ENCODE measurements at regions not wholly inside any gene's neighbourhood (a gene's known extent, or its start where the extent isn't known, plus 50 kb on each side); places are given as distances from the start of the nearest gene placed in this dataset.

DNA sequence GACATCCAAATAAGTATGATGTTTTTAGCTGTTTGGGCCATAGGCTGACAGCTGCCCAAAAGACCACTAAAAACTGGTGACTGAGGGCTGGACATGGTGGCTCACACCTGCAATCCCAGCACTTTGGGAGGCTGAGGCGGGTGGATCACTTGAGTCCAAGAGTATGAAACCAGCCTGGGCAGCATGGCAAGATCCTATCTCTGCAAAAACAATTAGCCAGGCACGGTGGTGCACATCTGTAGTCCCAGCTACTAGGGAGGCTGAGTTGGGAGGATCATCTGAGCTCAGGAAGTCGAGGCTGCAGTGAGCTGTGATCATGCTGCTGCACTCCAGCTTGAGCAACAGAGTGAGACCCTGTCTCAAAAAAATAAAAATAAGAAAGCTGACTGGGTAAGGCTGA, 511.5 kb upstream of the RAB6C start:
- TF ChIP-seq, protein P1, sequence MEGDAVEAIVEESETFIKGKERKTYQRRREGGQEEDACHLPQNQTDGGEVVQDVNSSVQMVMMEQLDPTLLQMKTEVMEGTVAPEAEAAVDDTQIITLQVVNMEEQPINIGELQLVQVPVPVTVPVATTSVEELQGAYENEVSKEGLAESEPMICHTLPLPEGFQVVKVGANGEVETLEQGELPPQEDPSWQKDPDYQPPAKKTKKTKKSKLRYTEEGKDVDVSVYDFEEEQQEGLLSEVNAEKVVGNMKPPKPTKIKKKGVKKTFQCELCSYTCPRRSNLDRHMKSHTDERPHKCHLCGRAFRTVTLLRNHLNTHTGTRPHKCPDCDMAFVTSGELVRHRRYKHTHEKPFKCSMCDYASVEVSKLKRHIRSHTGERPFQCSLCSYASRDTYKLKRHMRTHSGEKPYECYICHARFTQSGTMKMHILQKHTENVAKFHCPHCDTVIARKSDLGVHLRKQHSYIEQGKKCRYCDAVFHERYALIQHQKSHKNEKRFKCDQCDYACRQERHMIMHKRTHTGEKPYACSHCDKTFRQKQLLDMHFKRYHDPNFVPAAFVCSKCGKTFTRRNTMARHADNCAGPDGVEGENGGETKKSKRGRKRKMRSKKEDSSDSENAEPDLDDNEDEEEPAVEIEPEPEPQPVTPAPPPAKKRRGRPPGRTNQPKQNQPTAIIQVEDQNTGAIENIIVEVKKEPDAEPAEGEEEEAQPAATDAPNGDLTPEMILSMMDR (IDR thresholded peaks at IDR 0.05; ENCODE audit: low read length) = no peak
- TF ChIP-seq EZH2 (optimal IDR thresholded peaks at IDR 0.05; ENCODE audit: low read depth, low read length) = no peak
